Ovary (tissue), 3 donors: ENCODE measurements at regions not wholly inside any gene's neighbourhood (a gene's known extent, or its start where the extent isn't known, plus 50 kb on each side); places are given as distances from the start of the nearest gene placed in this dataset.

Source experiments
- CTCF ChIP-seq, 3 donors: fragments of 450-650 bp in 2 of 3; fragments of 200-600 bp in 1 of 3; IDR thresholded peaks; one replicate each; pipeline versions ENCODE4 v1.5.1 to v1.8.0; 2016 to 2022; ENCODE audit warnings: antibody characterized with exemption in 3 of 3, mild to moderate bottlenecking in 1 of 3
- POLR2A ChIP-seq: fragments of 450-650 bp; IDR thresholded peaks from one replicate; pipeline ENCODE4 v1.6.1; 2017; ENCODE audit warnings: antibody characterized with exemption, mild to moderate bottlenecking, moderate library complexity
- donor health status: DM: no; HTN: no; CAD: no.

GRCh38 chr7:109638321-109638720, 1068.6 kb downstream of the DNAJB9 start:
- TF ChIP-seq POLR2A (no peak), CTCF (IDR thresholded peaks at IDR 0.05) (no peak)
